ENCODE measurements at regions not wholly inside any gene's neighbourhood (a gene's known extent, or its start where the extent isn't known, plus 50 kb on each side); places are given as distances from the start of the nearest gene placed in this dataset.

- no peak for TF ChIP-seq TAF1 (IDR thresholded peaks at IDR 0.05; ENCODE audit: borderline replicate concordance, low read depth, low read length)
- TF ChIP-seq USF1 (IDR thresholded peaks at IDR 0.05; ENCODE audit: borderline replicate concordance, low read depth), result no peak
- no peak for TF ChIP-seq MAX (IDR thresholded peaks at IDR 0.05; ENCODE audit: low read depth)
- no peak for TF ChIP-seq CTCF (IDR thresholded peaks at IDR 0.05)
Measured at GRCh38 chr12:115169981-115170380, 486.0 kb upstream of the TBX3 start.

Data from SK-N-SH (cell line).